GM18909 (cell line): ENCODE measurements at regions not wholly inside any gene's neighbourhood (a gene's known extent, or its start where the extent isn't known, plus 50 kb on each side); places are given as distances from the start of the nearest gene placed in this dataset.

Source experiments
- ATAC-seq: cut with Tn5 transposase; IDR thresholded peaks from one replicate; pipeline ENCODE4 v1.9.1; 2021; ENCODE audit warnings: mild to moderate bottlenecking; ENCODE audit not compliant: unreplicated experiment, poor library complexity

GRCh38 chr7:18430810-18431209 is 64.7 kb upstream of the HDAC9 start:
- ATAC-seq = no peak

GRCh38 chr7:18434171-18434570 is 61.4 kb upstream of the HDAC9 start:
- ATAC-seq = no peak

- ATAC-seq = no peak
Measured at GRCh38 chr7:18437101-18437500, 58.4 kb upstream of the HDAC9 start.

GRCh38 chr7:18440934-18441333 is 54.6 kb upstream of the HDAC9 start:
- ATAC-seq = no peak

GRCh38 chr7:18444826-18445225 is 50.7 kb upstream of the HDAC9 start:
- no peak for ATAC-seq

- no peak for ATAC-seq
Measured at GRCh38 chr7:18445483-18445882, 50.1 kb upstream of the HDAC9 start.
